NCI-H2081 (cell line): ENCODE measurements at regions not wholly inside any gene's neighbourhood (a gene's known extent, or its start where the extent isn't known, plus 50 kb on each side); places are given as distances from the start of the nearest gene placed in this dataset.
A peak's percentile ranks its signal among the peaks of the same experiment; 100 is the strongest.

Source experiments
- DNase-seq, 2 experiments: peaks; one replicate each; lab custom pipeline; 2025; lab: John Stamatoyannopoulos, UW

GRCh38 chr2:220619525-220620220 lies 952.4 kb downstream of the EPHA4 start:
- DNase-seq = peak in 1 of 2 experiments; percentile 13

GRCh38 chr2:220626603-220627002 lies 945.5 kb downstream of the EPHA4 start:
- no peak for DNase-seq

- no peak for DNase-seq
Observed at GRCh38 chr2:220628252-220628651, 943.9 kb downstream of the EPHA4 start.

GRCh38 chr2:220641137-220641536 lies 931.0 kb downstream of the EPHA4 start:
- no peak for DNase-seq

GRCh38 chr2:220646424-220646823 lies 925.7 kb downstream of the EPHA4 start:
- DNase-seq = no peak

- no peak for DNase-seq
Observed at GRCh38 chr2:220648628-220649027, 923.5 kb downstream of the EPHA4 start.

- no peak for DNase-seq
Observed at GRCh38 chr2:220653776-220654175, 918.3 kb downstream of the EPHA4 start.

GRCh38 chr2:220654322-220654721 lies 917.8 kb downstream of the EPHA4 start:
- DNase-seq = no peak

GRCh38 chr2:220660277-220661145 lies 911.6 kb downstream of the EPHA4 start:
- DNase-seq = no peak

- no peak for DNase-seq
Observed at GRCh38 chr2:220662431-220662830, 909.7 kb downstream of the EPHA4 start.

- DNase-seq = no peak
Observed at GRCh38 chr2:220663065-220663464, 909.0 kb downstream of the EPHA4 start.

- DNase-seq = peak in 1 of 2 experiments; percentile 61
Observed at GRCh38 chr2:220664272-220665107, 907.6 kb downstream of the EPHA4 start.

GRCh38 chr2:220665108-220665471 lies 907.0 kb downstream of the EPHA4 start:
- DNase-seq = peak; percentile 61 to 87

- DNase-seq = no peak
Observed at GRCh38 chr2:220669324-220669723, 902.8 kb downstream of the EPHA4 start.

GRCh38 chr2:220670511-220670910 lies 901.6 kb downstream of the EPHA4 start:
- peak; percentile 43 to 80 for DNase-seq

GRCh38 chr2:220673151-220673874 lies 898.8 kb downstream of the EPHA4 start:
- no peak for DNase-seq

GRCh38 chr2:220674033-220674432 lies 898.1 kb downstream of the EPHA4 start:
- no peak for DNase-seq

- DNase-seq = no peak
Observed at GRCh38 chr2:220676695-220677094, 895.4 kb downstream of the EPHA4 start.

GRCh38 chr2:220678943-220679342 lies 893.2 kb downstream of the EPHA4 start:
- no peak for DNase-seq

GRCh38 chr2:220682616-220683015 lies 889.5 kb downstream of the EPHA4 start:
- no peak for DNase-seq

- no peak for DNase-seq
Observed at GRCh38 chr2:220684099-220684498, 888.0 kb downstream of the EPHA4 start.
